Skin of body (tissue), 1 donor: ENCODE measurements at regions not wholly inside any gene's neighbourhood (a gene's known extent, or its start where the extent isn't known, plus 50 kb on each side); places are given as distances from the start of the nearest gene placed in this dataset.
"Not testable (repeated sequence)": the region's sequence is repeated elsewhere in the genome, so short reads cannot be mapped to it uniquely, and the experiment has no call there.

Experiments used
- DNase-seq: peaks from one replicate; lab custom pipeline; 2025; lab: John Stamatoyannopoulos, UW

DNA sequence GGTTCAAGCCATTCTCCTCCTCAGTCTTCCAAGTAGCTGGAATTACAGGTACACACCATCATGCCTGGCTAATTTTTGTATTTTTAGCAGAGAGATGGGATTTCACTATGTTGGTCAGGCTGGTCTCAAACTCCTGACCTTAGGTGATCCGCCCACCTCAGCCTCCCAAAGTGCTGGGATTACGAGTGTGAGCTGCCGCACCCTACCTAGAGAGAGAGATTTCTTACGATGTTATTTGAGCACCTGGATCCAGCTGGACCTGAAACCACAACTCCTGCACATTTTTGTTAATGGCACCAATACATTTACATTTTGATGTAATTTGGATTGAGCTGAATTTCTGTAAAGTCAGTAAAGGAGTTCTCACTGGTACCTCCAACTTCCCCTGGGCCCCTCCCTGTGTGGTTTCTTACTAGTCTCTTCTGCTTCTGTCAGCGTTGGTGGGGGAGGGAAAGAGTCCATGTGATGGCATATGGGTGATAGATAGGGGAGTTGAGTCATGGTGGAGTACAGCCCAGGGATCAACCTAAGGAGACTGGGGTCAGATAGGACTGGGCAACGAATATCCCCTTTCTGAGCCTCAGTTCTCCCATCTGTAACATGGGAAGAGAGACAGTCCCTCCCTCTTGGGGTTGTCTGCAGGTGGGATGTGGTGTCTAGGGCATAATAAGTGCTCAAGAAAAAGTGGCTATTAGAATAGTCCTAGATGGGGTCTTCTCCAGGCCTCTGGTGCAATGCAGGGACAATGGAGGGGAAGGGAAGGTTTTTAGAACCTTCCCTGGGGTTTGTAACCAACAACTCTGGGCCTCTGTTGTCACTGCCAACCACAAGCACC, 83.3 kb upstream of the MED13L start:
- no peak for DNase-seq

DNA sequence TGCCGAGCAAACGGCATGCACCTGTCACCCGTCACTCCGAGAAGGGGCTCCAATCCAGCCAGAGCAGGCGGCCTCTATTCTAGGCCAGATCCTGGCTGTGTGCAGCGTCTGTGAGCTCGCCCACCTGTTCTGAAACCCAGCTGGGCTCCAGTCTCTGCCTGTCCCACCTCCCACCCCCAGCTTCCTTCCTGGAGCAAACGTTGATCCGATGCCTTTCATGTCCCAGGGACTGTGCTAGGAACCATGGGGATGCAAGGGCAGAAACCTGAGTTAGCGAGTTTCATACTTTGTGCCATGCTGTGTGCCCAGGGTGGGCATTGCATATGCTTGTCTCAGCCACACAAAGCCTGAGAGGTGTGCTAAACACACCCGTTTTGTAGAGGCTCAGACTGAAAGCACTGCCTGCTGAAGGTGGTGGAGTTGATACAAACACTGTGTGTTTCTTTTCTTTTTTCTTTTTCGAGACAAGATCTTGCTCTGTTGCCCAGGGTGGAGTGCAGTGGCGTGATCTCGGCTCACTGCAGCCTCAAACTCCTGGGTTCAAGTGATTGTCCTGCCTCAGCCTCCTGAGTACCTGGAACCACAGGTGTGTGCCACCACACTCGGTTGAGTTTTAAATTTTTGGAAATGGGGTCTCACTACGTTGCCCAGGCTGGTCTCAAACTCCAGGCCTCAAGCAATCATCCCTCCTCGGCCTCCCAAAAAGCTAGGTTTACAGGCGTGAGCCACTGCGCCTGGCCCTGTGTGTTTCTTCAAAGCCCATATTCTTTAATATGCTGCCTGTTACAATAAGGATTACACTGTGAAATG, 84.1 kb upstream of the MED13L start:
- DNase-seq: no peak

DNA sequence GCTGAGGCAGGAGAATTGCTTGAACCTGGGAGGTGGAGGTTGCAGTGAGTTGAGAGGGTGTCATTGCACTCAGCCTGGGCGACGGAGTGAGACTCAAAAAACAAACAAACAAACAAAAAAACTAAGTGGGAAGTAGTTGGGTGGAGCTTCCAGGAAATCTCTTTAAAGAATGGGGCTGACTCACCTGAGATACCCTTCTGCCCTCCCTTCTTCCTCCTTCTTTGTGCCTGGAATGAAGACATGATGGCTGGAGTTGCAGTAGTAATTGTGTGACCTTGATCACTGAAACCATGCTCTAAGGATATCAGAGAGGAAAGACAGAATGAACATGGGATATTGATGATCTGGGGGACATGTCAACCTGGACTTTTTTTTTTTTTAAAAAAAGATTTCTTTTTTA, 87.6 kb upstream of the MED13L start:
- no peak for DNase-seq

DNA sequence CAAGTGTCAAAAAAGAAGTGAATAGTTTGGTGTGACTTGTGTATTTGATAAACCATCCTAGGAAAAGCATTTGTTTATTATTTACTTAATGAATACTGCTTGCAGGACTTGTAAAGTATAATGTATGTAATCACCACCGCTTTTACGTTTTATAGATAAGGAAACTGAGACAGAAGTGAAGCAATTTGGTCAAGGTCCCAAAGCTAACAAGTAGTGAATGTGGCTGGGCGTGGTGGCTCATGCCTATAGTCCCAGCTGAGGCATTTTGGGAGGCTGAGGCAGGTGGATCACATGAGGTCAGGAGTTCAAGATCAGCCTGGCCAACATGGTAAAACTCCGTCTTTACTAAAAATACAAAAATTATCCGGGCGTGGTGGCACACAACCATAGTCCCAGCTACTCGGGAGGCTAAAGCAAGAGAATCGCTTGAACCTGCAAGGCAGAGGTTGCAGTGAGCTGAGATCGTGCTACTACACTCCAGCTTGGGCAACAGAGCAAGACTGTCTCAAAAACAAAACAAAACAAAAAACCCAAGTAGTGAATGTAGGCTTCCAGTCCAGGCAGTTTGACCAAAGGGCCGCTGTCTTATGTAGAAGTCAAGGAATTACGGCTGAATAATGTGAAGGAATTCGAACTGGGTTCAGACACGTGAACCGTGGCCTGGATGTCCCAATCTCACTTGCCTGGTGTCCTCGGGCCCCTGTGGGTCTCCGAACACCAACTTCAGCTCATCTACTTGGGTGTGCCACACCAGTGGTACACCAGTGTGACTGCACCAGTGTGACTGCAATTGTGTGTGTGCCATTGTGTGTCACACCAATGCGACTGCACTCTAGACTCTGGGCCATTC, 88.3 kb upstream of the MED13L start:
- DNase-seq: no peak

DNA sequence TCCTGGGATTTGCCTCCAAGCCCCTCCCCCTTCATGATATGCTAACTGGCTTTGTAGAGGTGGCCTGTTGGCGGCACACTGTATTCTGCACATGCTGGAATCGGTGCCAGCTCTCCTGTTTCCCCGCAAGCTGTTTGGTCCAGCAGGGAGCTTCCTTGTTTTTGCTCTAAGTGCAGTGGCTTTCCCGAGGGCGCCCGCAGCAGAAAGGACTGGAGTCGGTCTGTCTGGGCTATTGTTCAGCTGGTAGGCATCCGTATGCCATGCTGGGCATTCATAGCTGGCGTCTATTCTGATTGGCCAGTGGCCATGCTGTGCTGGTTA, 88.9 kb upstream of the MED13L start:
- DNase-seq: no peak

DNA sequence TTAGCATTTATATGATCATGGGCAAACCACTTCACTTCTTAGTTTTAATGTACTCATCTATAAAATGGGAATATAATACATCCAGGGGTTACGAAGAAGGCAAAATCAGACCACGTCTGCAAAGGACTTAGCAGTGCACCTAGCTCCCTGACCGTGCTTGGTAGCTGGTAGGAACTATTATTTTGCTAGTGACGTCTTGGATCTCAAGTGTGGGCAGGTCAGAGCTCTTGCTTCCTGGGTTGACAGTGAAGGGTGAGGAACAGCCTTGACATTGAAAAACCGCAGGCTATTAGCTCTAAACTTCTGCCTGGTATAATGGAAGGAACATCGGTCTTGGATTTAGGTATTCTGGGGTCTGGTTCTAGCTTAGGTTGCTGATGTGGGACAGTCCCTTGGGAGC, 89.3 kb upstream of the MED13L start:
- DNase-seq: no peak

DNA sequence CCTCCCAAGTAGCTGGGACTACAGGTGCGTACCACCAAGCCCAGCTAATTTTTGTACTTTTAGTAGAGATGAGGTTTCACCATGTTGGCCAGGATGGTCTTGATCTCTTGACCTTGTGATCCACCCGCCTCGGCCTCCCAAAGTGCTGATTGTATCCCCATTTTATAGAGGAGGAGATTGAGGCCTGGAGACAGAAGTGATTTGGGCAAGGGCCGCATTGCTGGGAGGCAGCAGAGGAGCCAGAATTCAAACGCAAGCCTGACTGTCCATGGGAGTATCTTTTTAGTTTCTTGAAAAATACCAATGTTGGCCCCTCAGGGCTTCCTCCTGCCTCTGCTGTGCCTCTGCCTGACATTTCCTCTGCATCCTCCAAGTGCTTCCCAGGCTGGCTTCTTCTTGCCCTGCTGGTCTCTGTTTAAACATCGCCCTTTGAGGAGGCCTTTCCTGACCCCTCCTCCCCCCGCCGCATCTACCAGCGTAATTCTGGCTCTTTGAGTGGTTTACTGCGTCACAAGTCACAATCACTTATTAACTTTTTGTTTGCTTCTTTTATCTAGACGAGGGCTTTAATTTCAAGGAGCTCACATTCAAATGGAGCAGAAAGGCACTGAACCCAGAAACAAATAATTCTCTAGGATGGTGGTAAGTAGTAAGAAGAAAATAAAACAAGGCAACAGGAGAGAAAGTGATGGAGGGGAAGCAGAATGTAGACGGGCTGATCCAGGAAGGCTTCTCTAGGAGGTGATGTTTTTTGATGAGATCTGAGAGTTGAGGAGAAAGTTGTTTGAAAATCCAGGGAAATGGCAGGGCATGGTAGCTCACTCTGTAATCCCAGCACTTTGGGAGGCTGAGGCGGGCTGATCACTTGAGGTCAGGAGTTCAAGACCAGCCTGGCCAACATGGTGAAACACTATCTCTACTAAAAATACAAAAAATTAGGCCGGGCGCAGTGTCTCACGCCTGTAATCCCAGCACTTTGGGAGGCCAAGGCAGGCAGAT, 91.0 kb upstream of the MED13L start:
- DNase-seq: no peak

DNA sequence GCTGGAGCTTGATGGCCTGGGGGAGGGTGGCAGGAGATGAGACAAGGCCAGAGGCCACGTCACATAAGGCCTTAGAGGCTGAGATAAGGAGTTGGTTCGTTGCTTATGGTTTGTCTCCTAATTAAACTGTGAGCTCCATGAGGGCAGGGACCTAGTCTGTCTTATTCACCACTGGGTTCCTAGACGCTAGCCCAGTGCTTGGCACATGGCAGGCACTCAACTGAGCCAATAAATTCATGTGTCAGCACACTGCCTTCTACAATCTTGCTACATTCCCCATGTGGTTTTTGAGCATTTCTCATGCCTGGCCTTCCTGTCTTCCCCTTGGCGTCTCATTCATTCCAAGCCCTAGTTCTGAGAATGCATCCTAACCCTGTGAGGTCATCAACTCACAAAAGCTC, 92.5 kb upstream of the MED13L start:
- peak; percentile 44 for DNase-seq

DNA sequence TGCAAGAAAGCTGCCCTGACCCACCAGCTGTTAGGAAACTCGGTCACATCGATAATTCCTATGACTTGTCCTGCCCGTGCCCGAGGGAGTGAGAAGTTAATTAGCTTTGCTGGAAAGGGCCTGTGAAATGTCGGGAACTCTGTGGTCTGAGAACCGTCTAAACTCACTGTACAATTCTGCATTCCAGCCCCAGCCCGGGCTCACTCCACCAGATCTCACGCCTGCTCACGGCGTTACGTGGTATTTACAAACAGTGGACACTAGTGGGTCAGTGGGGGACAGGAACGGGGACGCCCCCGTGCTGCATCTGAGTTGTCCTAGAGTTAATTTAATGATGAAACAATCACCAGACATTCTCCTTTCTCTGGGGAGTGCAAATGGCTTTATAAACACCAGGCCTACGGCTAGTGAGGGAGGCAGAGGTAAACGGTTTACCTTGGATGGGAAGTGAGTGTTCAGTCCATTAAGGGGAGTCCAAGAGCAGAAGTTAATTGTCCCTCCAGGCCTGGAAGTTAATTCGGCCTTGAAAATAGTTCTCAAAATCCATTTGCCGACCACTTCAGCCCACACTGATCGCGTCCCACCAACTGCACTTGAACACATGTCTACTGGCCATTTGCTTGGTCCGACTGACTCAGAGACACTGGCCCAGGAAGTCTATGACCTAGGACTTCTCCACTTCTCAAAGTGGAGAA, 93.5 kb upstream of the MED13L start:
- no peak for DNase-seq

DNA sequence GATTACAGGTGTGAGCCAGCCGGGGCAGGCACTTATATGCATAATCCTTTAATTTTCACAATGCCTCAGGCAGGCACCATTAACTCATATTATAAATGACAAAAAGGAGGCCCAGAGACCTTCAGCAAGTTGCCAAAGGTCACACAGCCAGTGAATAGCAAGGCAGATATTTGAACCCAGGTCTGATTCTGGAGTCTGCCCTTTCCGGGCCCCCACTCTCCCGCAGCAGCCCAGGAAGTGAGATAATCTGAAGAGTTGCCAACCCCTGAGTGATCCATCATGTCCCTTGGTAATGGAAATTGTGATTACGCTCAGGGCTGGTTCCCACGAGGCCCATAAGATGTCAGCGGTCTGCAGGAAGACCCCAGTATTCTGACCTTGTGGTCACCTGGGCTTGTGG, 95.3 kb upstream of the MED13L start:
- DNase-seq: no peak

DNA sequence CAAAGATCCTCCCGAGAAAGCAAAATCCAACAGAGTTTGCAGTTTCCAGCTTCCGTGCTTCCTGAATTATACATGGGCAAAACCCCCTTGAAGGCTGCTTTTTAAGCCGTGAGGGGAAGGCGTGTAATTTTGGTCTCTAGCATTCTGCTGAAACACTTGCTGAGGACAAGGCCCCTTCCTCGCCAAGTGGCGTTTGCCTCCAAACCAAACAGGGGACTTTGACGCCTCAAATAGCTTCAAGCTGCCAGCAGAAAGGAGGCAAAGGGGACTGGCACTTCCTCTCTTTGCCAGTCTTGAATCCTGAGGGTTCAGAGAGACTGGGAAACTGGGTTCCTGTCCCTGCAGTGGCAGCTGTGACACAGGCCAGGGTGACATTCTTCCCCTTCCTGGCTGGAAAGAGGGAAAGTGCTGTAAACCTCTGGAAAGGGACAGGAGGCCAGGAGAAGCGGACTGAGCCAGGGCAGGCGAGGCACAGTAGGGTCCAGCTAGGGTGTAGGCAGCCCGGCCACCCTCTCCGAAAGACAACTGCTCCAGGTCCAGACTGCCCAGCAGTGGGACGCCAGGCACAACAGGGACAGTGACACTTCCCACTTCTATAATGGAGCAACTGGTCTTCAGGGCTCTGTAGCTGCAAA, 96.2 kb upstream of the MED13L start:
- DNase-seq: no peak

DNA sequence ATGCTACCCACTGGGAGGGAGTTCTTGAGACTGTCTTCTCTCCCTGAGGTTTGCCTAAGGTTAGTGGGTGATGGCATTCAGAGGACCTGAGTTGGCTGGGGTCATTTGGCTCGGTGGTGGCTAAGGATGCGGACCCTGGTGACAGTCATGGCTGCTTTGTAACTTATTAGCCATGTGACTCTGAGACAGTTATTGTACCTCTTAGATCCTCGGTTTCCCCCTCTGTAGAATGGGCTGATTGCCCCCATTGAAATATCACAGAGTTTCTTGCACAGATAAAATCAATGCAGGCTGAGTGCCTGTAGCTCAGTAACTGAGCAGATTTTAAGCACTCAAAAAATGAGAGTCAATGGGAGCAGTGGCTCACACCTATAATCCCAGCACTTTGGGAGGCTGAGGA, 96.7 kb upstream of the MED13L start:
- DNase-seq: no peak

DNA sequence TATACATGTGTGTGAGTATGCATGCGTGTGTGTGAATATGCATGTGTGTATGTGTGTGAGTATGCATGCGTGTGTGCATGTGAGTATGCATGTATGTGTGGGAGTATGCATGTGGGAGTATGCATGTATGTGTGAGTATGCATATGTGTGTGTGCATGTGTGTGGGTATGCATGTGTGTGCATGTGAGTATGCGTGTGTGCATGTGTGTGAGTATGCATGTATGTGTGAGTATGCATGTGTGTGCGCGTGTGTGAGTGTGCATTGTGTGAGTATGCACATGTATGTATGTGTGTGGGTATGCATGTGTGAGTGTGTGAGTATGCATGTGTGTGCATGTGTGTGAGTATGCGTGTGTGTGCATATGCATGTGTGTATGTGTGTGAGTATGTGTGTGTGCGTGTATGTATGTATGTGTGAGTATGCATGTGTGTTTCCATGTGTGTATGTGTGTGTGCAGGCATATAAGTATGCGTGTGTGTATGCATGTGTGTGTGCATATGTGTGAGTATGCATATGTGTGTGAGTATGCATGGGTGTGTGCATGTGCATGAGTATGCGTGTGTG, 97.9 kb upstream of the MED13L start:
- DNase-seq: no peak

DNA sequence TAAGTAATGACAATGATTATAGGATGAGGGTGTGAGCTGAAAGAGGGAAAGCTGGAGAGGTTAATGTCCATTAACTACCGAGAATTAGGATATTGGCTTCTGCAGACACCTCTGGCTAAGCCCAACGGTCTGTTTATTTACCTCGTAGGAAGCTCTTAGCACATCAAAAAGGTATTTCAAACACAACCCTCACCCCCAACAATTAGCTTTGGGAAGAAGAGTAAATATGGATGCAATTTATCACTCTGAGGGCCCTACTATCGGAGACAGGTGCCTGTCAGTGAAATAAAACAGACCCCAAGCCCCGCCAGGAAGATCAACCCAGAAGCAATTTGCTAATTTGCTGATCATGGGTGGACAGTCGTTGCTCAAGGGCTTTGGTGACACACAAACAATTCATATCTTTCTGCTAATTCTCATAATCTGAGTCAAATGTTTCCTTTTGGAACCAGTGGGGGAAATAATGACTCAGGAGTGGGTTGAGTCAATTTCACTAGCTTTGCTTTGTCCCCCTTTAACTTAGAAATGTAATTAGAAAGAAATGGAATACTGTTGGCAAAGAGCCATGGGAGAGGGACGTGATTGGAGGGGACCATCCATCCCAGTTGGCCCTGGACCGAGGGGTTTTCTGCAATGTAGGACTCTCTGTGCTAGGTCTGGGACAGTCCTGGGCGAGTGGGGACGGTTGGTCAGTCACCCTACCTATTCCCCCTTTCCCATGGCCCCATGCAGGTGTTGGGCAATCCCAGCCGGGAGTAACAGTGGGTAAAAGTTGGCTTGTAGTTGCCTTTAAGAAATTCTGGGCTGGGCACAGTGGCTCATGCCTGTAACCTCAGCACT, 99.1 kb upstream of the MED13L start:
- no peak for DNase-seq

DNA sequence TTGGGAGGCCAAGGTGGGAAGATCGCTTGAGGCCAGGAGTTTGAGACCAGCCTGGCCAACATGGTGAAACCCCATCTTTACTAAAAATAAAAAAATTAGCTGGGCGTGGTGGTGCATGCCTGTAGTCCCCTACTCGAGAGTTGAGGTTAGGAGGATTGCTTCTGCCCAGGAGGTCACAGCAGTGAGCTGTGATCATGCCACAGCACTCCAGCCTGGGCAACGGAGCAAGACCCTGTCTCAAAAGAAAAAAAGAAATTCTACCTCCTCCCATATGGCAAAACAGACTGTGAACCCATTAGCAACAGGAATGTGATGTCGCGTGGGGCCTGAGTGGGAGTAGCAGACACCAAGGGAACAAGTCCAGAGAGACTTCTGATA, 99.7 kb upstream of the MED13L start:
- not testable (repeated sequence) for DNase-seq

DNA sequence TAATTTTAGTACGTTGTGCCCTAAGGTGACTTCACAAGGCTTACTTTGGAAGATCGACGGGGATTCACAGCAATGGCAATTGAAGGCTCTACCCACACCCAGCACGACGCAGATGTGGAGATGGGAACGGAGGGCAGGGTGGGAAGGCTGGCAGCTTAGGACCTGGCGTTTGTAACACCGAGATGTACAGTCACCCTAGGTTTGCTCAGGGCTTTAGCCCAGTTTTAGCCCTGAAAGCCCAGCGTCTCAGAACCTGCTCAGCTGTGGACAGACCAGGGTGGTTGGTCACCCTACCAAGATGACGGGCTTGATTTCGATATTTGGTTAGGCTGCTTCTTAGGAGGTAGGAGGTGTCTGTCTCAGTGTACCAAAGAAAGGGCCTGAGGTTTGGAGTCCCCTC, 100.5 kb upstream of the MED13L start:
- no peak for DNase-seq

DNA sequence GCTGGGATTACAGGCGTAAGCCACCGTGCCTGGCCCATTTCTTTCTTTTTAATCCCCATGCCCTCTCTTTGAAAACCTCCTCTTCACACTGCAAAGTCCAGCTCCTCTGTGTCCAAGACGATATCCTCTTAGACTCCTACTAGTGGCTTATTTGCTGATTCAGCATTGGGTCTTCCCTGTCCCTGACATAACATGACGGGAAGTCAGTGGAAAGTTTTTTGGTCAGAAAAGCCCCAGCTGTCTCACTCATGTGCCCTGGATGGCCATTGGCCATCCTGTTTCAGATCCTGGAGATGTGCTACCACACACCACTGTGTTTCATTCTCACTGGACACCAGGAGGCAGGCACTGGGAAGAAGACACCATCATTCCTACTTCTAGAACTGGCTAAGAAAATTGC, 102.6 kb upstream of the MED13L start:
- no peak for DNase-seq

DNA sequence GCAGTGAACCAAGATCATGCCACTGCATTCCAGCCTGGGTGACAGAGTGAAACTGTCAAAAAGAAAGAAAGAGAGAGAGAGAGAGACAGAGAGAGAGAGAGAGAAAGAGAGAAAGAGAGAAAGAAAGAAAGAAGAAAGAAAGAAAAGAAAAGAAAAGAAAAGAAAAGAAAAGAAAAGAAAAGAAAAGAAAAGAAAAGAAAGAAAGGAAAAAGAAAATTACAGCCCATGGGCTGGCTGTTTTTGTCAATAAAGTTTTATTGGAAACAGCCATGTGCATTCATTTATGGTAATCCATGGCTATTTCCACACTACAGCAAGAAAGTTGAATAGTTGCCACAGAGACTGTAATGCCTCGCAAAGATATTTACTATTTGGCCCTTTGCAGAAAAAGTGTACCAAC, 103.2 kb upstream of the MED13L start:
- DNase-seq: not testable (repeated sequence)
